Stimulated activated CD8-positive, alpha-beta memory T cell treated with anti-CD3 and anti-CD28 coated beads, Interleukin-7, amount 100 ng/mL, for 48 hours (primary cell): ENCODE measurements at regions not wholly inside any gene's neighbourhood (a gene's known extent, or its start where the extent isn't known, plus 50 kb on each side); places are given as distances from the start of the nearest gene placed in this dataset.

Source experiments
- DNase-seq, 2 donors: peaks; one replicate each; pipeline ENCODE4 v3.0.0-alpha.2; 2020; ENCODE audit warnings: low read depth in 1 of 2; ENCODE audit errors: extremely low read depth in 1 of 2

- DNase-seq = no peak
Measured at GRCh38 chr6:147117580-147117979, 86.6 kb upstream of the STXBP5 start.

- no peak for DNase-seq
Measured at GRCh38 chr6:147119310-147119709, 84.9 kb upstream of the STXBP5 start.

GRCh38 chr6:147122823-147123222, 81.4 kb upstream of the STXBP5 start:
- DNase-seq = no peak

- DNase-seq = no peak
Measured at GRCh38 chr6:147126618-147127022, 77.6 kb upstream of the STXBP5 start.

GRCh38 chr6:147127587-147127986, 76.6 kb upstream of the STXBP5 start:
- no peak for DNase-seq

GRCh38 chr6:147128056-147128455, 76.2 kb upstream of the STXBP5 start:
- DNase-seq = no peak

- no peak for DNase-seq
Measured at GRCh38 chr6:147131532-147132128, 72.6 kb upstream of the STXBP5 start.

GRCh38 chr6:147132889-147133288, 71.3 kb upstream of the STXBP5 start:
- no peak for DNase-seq

- no peak for DNase-seq
Measured at GRCh38 chr6:147133669-147134068, 70.5 kb upstream of the STXBP5 start.

- DNase-seq = no peak
Measured at GRCh38 chr6:147135211-147135681, 69.0 kb upstream of the STXBP5 start.

GRCh38 chr6:147136057-147136456, 68.2 kb upstream of the STXBP5 start:
- DNase-seq = no peak

- no peak for DNase-seq
Measured at GRCh38 chr6:147137986-147138385, 66.2 kb upstream of the STXBP5 start.

GRCh38 chr6:147138835-147139234, 65.4 kb upstream of the STXBP5 start:
- DNase-seq = no peak

GRCh38 chr6:147141711-147142308, 62.4 kb upstream of the STXBP5 start:
- DNase-seq = no peak

GRCh38 chr6:147142684-147143245, 61.5 kb upstream of the STXBP5 start:
- no peak for DNase-seq

- no peak for DNase-seq
Measured at GRCh38 chr6:147149092-147149491, 55.1 kb upstream of the STXBP5 start.

GRCh38 chr6:147149826-147150225, 54.4 kb upstream of the STXBP5 start:
- DNase-seq = no peak

- no peak for DNase-seq
Measured at GRCh38 chr6:147150293-147150692, 53.9 kb upstream of the STXBP5 start.
